ENCODE measurements at regions not wholly inside any gene's neighbourhood (a gene's known extent, or its start where the extent isn't known, plus 50 kb on each side); places are given as distances from the start of the nearest gene placed in this dataset.

GRCh38 chr7:156465186-156465585, 175.4 kb upstream of the RNF32 start:
- Histone ChIP-seq H3K27ac (no peak overlapping the region), H3K4me3 (no peak overlapping the region), H3K9me3 (peaks cover 0 to 9% (median 0%) of the 10 kb centered on the region in 11 donors), H3K27me3 (peaks cover 0 to 39% (median 15%) of the 10 kb centered on the region in 7 donors), H3K4me1 (no peaks in the 10 kb centered on the region), H3K36me3 (no peaks in the 10 kb centered on the region)
- DNase-seq (no peak), ATAC-seq (no peak)
- WGBS, 2 donors, result 78 to 94% methylated on average over 10 of the region's 10 CpGs
- TF ChIP-seq, protein P1, sequence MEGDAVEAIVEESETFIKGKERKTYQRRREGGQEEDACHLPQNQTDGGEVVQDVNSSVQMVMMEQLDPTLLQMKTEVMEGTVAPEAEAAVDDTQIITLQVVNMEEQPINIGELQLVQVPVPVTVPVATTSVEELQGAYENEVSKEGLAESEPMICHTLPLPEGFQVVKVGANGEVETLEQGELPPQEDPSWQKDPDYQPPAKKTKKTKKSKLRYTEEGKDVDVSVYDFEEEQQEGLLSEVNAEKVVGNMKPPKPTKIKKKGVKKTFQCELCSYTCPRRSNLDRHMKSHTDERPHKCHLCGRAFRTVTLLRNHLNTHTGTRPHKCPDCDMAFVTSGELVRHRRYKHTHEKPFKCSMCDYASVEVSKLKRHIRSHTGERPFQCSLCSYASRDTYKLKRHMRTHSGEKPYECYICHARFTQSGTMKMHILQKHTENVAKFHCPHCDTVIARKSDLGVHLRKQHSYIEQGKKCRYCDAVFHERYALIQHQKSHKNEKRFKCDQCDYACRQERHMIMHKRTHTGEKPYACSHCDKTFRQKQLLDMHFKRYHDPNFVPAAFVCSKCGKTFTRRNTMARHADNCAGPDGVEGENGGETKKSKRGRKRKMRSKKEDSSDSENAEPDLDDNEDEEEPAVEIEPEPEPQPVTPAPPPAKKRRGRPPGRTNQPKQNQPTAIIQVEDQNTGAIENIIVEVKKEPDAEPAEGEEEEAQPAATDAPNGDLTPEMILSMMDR (IDR thresholded peaks at IDR 0.05), result no peak
- intact Hi-C loops (cut with DNase I), result loop anchor here in 1 of 10 donors (10.0 kb wide), 1 partner anchor 880 kb away; no protein-coding TSS in a partner anchor

GRCh38 chr7:156464339-156464738, 176.2 kb upstream of the RNF32 start:
- WGBS, 2 donors, result 72 to 81% methylated on average over 10 of the region's 10 CpGs
- DNase-seq, result no peak
- H3K4me3 ChIP-seq, result no peak overlapping the region

DNA sequence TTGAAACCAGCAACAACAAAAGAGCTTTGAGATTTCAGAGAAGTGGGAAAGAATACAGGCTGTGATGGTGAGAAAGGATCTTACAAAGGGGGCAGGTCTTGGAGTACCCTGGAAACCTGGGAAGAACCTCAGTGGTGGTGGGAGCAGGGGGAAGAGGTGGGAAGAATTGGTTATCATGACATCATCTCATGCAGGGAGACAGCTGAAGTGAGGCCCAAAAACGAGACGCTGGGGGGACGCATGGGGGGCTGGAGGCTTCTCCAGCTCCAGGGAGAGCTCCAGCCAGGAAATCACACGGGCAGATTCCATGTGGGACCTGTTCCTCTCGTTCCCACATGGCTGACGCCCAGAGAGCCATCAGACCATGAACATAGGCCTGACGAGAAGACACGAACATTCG, 177.3 kb upstream of the RNF32 start:
- Histone ChIP-seq H3K36me3 (no peaks in the 10 kb centered on the region), H3K4me3 (no peak overlapping the region), H3K4me1 (no peaks in the 10 kb centered on the region), H3K27ac (no peak overlapping the region), H3K27me3 (peaks cover 0 to 46% (median 17%) of the 10 kb centered on the region in 7 donors), H3K9me3 (peaks cover 0 to 9% (median 0%) of the 10 kb centered on the region in 11 donors)
- TF ChIP-seq, protein P1 (IDR thresholded peaks at IDR 0.05), result no peak
- no peak for ATAC-seq
- intact Hi-C loops (cut with DNase I), result loop anchor here in 1 of 10 donors (10.0 kb wide), 1 partner anchor 878 kb away; no protein-coding TSS in a partner anchor
- WGBS, 2 donors, result 60 to 68% methylated on average over 9 of the region's 9 CpGs
- DNase-seq, result no peak

More at GRCh38 chr7:156464339-156464738, 176.2 kb upstream of the RNF32 start:
- Histone ChIP-seq H3K4me1 (no peaks in the 10 kb centered on the region), H3K36me3 (no peaks in the 10 kb centered on the region), H3K27me3 (peaks cover 0 to 39% (median 17%) of the 10 kb centered on the region in 7 donors), H3K9me3 (peaks cover 0 to 9% (median 0%) of the 10 kb centered on the region in 11 donors), H3K27ac (no peak overlapping the region)
- ATAC-seq, result no peak
- TF ChIP-seq, protein P1 (IDR thresholded peaks at IDR 0.05), result no peak
- intact Hi-C loops (cut with DNase I), result loop anchor here in 1 of 10 donors (10.0 kb wide), 1 partner anchor 880 kb away; no protein-coding TSS in a partner anchor

DNA sequence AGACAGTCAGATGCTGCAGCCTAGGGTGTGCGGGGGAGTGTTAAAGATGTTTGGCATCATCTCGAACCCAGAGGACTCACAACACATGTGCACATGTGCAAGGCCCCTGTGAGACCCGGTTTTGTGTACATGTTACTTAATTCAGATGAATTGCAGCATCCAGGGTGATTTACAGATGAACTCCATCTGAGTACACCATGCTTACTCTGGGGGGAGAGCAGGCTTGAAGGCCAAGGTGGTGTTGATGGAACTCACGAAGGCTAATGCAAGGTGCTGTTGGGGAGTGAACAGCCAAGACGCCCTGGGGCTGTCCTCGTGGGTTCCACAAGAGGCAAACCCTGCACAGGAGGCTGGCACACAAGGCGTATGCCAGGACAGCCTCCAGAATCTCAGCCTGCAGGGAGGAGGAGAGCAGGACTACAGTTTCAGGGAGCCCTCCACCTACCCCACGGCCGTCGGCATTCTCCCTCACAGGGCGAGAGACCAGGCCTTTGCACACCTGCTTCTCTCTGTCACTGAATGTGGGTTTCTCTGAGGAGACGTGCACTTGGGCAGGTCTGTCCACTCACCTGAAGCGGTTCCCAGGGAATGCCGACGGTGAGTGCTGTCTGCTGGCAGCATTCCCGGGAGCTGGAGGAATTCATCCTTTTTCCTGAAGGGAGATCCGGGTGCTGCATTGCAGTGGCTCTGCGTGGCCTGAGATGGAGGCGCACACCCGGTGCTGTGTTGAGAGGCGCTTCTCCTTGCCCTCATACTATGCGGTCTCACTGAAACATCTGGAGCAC, 178.5 kb upstream of the RNF32 start:
- intact Hi-C loops (cut with DNase I), result loop anchor here in 1 of 10 donors (10.0 kb wide), 1 partner anchor 877 kb away; no protein-coding TSS in a partner anchor
- H3K9me3 ChIP-seq, result peaks cover 0 to 9% (median 0%) of the 10 kb centered on the region in 11 donors
- WGBS, 2 donors, result 78 to 80% methylated on average over 22 of the region's 22 CpGs

More for the DNA sequence above, 178.5 kb upstream of the RNF32 start:
- H3K27me3 ChIP-seq, result peaks cover 0 to 42% (median 15%) of the 10 kb centered on the region in 7 donors
- H3K36me3 ChIP-seq, result no peaks in the 10 kb centered on the region
- TF ChIP-seq, protein P1 (IDR thresholded peaks at IDR 0.05), result no peak
- H3K4me1 ChIP-seq, result no peaks in the 10 kb centered on the region
- no peak overlapping the region for H3K27ac ChIP-seq
- no peak overlapping the region for H3K4me3 ChIP-seq
- no peak for DNase-seq
- ATAC-seq, result no peak

Data from heart right ventricle (tissue), 16 donors.